Astrocyte (in vitro differentiated cells and primary cell): ENCODE measurements at regions not wholly inside any gene's neighbourhood (a gene's known extent, or its start where the extent isn't known, plus 50 kb on each side); places are given as distances from the start of the nearest gene placed in this dataset.

Source experiments
- CTCF ChIP-seq: IDR thresholded peaks from 2 replicates; pipeline ENCODE4 v1.5.1; 2011; ENCODE audit warnings: low read depth, mild to moderate bottlenecking, inconsistent platforms, low read length, moderate library complexity; ENCODE audit not compliant: insufficient read depth
- EZH2 ChIP-seq: IDR thresholded peaks from 2 replicates; pipeline ENCODE4 v1.6.1; 2012; ENCODE audit warnings: mild to moderate bottlenecking, low read length, inconsistent platforms; ENCODE audit not compliant: insufficient read depth

- TF ChIP-seq CTCF (no peak), EZH2 (no peak)
Observed at GRCh38 chr10:75292794-75293445, 57.2 kb upstream of the COMTD1 start.
